Hepatocyte (in vitro differentiated cells): ENCODE measurements at regions not wholly inside any gene's neighbourhood (a gene's known extent, or its start where the extent isn't known, plus 50 kb on each side); places are given as distances from the start of the nearest gene placed in this dataset.

ENCODE experiments used
- CTCF ChIP-seq: fragments of 200-600 bp; sonication (generic); IDR thresholded peaks from 2 replicates; pipeline ENCODE4 v1.5.1; 2016; ENCODE audit warnings: antibody characterized with exemption, mild to moderate bottlenecking; ENCODE audit not compliant: poor library complexity
- EZH2 ChIP-seq: fragments of 200-600 bp; sonication (generic); IDR thresholded peaks from 2 replicates; pipeline ENCODE4 v1.6.1; 2016; ENCODE audit warnings: antibody characterized with exemption, mild to moderate bottlenecking, borderline replicate concordance

GRCh38 chr9:82110881-82111280, 122.3 kb downstream of the SPATA31D1 start:
- TF ChIP-seq CTCF = no peak
- TF ChIP-seq EZH2 = no peak
